Choroid plexus epithelial cell (primary cell): ENCODE measurements at regions not wholly inside any gene's neighbourhood (a gene's known extent, or its start where the extent isn't known, plus 50 kb on each side); places are given as distances from the start of the nearest gene placed in this dataset.

Source experiments
- DNase-seq: peaks from one replicate; pipeline ENCODE4 v3.0.0-alpha.2; 2010; ENCODE audit warnings: low read depth
- H3K4me3 ChIP-seq: 2 replicates; pipeline ENCODE4 v1.5.1; 2011; ENCODE audit warnings: low read depth, mild to moderate bottlenecking, control low read depth, low read length, moderate library complexity
- TF ChIP-seq, protein P1 (sequence below): conservative IDR thresholded peaks from 2 replicates; pipeline ENCODE4 v1.5.1; 2011; ENCODE audit warnings: low read depth, mild to moderate bottlenecking, control low read depth, inconsistent platforms, low read length, moderate library complexity

DNA sequence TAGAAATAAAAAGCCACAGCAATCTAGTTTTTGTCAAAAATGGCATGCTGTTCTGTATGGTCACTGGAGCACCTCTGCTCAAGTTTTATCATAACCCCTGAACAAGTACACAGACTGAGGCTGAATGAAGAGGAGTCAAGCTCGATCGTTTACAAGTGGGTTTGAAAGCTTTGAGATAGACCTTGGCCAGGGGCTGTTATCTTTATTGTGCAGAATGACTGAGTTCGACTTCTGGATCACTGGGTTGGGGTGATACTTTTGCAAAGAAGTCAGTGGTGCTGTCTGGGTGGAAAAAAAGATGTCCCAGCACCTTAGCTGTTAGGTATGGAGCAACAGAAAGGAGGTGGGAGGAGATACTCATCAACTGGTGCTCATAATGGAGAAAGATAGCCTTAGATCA, 446.0 kb downstream of the HACE1 start:
- no peak for DNase-seq
- TF ChIP-seq, protein P1, sequence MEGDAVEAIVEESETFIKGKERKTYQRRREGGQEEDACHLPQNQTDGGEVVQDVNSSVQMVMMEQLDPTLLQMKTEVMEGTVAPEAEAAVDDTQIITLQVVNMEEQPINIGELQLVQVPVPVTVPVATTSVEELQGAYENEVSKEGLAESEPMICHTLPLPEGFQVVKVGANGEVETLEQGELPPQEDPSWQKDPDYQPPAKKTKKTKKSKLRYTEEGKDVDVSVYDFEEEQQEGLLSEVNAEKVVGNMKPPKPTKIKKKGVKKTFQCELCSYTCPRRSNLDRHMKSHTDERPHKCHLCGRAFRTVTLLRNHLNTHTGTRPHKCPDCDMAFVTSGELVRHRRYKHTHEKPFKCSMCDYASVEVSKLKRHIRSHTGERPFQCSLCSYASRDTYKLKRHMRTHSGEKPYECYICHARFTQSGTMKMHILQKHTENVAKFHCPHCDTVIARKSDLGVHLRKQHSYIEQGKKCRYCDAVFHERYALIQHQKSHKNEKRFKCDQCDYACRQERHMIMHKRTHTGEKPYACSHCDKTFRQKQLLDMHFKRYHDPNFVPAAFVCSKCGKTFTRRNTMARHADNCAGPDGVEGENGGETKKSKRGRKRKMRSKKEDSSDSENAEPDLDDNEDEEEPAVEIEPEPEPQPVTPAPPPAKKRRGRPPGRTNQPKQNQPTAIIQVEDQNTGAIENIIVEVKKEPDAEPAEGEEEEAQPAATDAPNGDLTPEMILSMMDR, result no peak
- H3K4me3 ChIP-seq, result no peak overlapping the region

DNA sequence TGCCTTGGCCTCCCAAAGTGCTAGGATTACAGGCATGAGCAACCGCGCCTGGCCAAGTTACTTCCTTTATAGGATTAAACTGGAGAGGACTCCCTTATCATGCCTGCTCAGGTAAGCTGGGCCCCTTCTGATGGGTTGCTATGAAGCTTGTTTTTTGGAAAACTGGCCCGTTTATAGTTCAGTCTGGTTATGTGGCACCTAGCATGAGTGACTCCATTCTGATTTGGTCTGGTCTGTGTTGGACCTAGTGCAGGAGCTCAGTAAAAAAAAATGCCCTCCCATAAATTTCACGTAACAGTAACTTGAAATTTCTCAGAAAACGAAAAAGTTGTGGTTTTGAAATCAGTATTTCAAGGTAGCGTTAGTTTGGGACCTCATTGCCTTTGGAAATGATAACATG, 448.4 kb downstream of the HACE1 start:
- TF ChIP-seq, protein P1, result no peak
- DNase-seq, result no peak
- H3K4me3 ChIP-seq, result no peak overlapping the region

DNA sequence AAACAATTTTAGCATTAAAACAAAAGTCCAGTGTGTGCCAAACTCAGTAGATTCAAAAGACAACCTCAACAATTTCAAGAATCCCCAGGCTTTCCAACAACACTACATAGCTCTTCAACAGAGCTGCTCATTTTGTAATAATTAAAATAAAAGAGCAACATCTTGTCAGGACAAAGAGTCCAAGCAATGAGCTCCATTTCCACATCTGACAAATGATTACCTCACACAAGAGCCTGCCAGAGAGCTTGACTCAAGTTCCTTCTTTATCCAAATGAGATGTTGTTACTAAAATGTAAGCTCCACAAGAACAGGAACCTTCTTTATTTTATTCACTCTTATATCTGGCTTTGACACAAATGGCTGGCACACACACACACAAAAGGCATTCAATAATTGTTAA, 449.8 kb downstream of the HACE1 start:
- no peak overlapping the region for H3K4me3 ChIP-seq
- TF ChIP-seq, protein P1, result no peak
- DNase-seq, result peak; percentile 4

- H3K4me3 ChIP-seq, result no peak overlapping the region
- TF ChIP-seq, protein P1, result no peak
Observed at GRCh38 chr6:104407957-104408356, 451.8 kb downstream of the HACE1 start.

DNA sequence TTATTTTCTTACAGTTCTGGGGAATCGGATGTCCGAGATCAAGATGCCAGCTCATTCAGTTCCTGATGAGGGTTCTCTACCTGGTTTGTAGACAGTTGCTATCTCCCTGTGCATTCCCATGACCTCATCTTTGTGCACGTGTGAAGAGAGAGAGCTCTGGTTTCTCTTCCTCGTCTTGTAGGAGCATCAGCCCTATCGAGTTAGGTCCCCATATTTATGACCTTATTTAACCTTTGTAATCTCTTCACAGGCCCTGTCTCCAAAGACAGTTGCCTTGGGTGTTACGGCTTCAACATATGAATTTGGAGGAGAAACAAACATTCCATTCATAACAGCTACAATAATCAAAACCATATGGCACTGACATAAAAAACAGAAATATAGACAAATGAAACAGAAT, 455.3 kb downstream of the HACE1 start:
- TF ChIP-seq, protein P1, result no peak
- no peak overlapping the region for H3K4me3 ChIP-seq
- DNase-seq, result no peak

More at GRCh38 chr6:104407957-104408356, 451.8 kb downstream of the HACE1 start:
- DNase-seq, result no peak

DNA sequence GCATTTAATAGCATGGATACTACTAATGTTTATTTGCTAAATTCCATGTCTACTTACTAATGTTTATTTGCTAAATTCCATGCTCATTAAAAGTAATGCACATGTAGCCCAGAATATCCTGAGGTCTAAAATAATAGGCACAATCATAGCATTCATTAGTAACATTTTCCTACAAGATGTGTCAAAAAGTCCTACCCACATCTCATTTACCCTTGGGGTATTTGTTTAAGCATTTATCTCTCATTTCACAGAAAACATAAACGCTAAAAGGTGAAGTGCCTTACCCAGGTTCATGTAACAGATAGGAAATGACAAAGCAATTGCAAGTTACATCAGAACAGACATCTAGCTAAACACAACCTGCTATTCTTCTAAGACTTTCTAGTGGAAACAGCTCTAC, 457.1 kb downstream of the HACE1 start:
- TF ChIP-seq, protein P1, result no peak
- DNase-seq, result no peak
- no peak overlapping the region for H3K4me3 ChIP-seq

DNA sequence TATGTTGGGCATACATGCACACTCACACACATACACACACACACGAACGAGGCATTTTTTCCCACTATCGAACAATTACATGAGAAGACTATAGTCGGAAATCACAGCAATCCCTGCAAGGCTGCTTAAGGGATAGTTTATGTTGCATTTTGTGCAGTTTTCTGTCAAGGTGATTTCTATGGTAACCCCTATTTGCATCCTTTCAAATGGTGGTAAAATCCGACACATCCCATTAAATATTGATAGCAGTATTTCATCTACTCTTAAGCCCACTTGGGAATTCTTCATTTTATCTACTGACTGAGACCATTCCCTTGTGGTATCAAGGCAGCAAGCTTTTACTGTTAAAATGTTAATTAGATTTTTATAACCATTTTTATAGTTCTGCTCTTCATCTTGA, 457.8 kb downstream of the HACE1 start:
- DNase-seq, result no peak
- H3K4me3 ChIP-seq, result no peak overlapping the region
- TF ChIP-seq, protein P1, result no peak
